K562 (cell line): ENCODE measurements at regions not wholly inside any gene's neighbourhood (a gene's known extent, or its start where the extent isn't known, plus 50 kb on each side); places are given as distances from the start of the nearest gene placed in this dataset.

Source experiments
- ATAC-seq: fragments of 200-7000 bp; cut with Tn5 transposase; 3 replicates; pipeline ENCODE4 v1.9.1; 2020; ENCODE audit warnings: moderate library complexity
- BruUV-seq: library from RNA; stranded (reverse); fragments of 400-500 nt; replicated peaks from 2 replicates; lab custom pipeline; 2021; lab: Mats Ljungman, UMichigan
- CTCF ChIA-PET: fragments of 300-600 bp; formaldehyde crosslinking; extraction: SDS; loops from one replicate; lab custom pipeline; 2021; ENCODE audit warnings: low intra/inter-chr PET ratio; lab: Yijun Ruan, JAX
- POLR2A ChIA-PET: fragments of 300-600, 350-650 bp; sonication (Branson Sonifier 250); formaldehyde crosslinking; extraction: SDS; loops from one replicate; lab custom pipeline; 2021; ENCODE audit warnings: antibody characterized with exemption, inconsistent platforms; lab: Yijun Ruan, JAX
- DNase-seq, 4 experiments: peaks; one replicate each; pipeline versions ENCODE4 v3.0.0 to v3.0.0-alpha.2; 2011 to 2018; ENCODE audit warnings: low spot score in 3 of 4, mixed read lengths in 3 of 4; ENCODE audit errors: extremely low read depth in 1 of 4
- FAIRE-seq: peaks from 2 replicates; lab custom pipeline; 2011; peaks lifted over from hg19 to GRCh38; lab: Jason Lieb, UNC
- H2AFZ ChIP-seq: 2 replicates; pipeline ENCODE4 v1.6.0; 2011; ENCODE audit warnings: low read depth, low read length, control low read depth, inconsistent platforms
- H3K27ac ChIP-seq: fragments of 200-600 bp; 3 replicates; pipeline ENCODE4 v1.8.0; 2011; ENCODE audit warnings: low read depth, mild to moderate bottlenecking, control low read depth, inconsistent platforms, low read length, moderate library complexity, mixed read lengths; ENCODE audit errors: extremely low read depth
- H3K27me3 ChIP-seq, 2 experiments: fragments of 300-600 bp in 1 of 2; 2 replicates in 1 of 2; 3 replicates in 1 of 2; pipeline versions ENCODE4 v1.6.0 to v1.8.0; 2011; ENCODE audit warnings: inconsistent platforms in 2 of 2, low read length in 2 of 2, mild to moderate bottlenecking in 1 of 2, mixed read lengths in 1 of 2, moderate library complexity in 1 of 2; ENCODE audit not compliant: control insufficient read depth in 2 of 2, insufficient read depth in 2 of 2
- H3K36me3 ChIP-seq: fragments of 300-600 bp; 3 replicates; pipeline ENCODE4 v1.8.0; 2011; ENCODE audit warnings: mild to moderate bottlenecking, low read length, inconsistent platforms; ENCODE audit not compliant: control insufficient read depth, insufficient read depth
- H3K4me1 ChIP-seq, 2 experiments: fragments of 200-600 bp in 1 of 2; replicated peaks in 1 of 2; 2 replicates in 1 of 2; 3 replicates in 1 of 2; pipeline versions ENCODE4 v1.5.1 to v1.8.0; 2011; ENCODE audit warnings: inconsistent platforms in 2 of 2, low read length in 2 of 2, mild to moderate bottlenecking in 1 of 2, mixed read lengths in 1 of 2, moderate library complexity in 1 of 2; ENCODE audit not compliant: control insufficient read depth in 2 of 2, insufficient read depth in 2 of 2
- H3K4me2 ChIP-seq: 2 replicates; pipeline ENCODE4 v1.6.1; 2011; ENCODE audit warnings: low read length, control low read depth, inconsistent platforms, mixed read lengths; ENCODE audit not compliant: insufficient read depth
- H3K4me3 ChIP-seq: fragments of 200-600 bp; sonication (generic), shearing (Covaris generic); 2 replicates; pipeline ENCODE4 v1.5.1; 2016; ENCODE audit warnings: control low read depth, inconsistent platforms
- H3K79me2 ChIP-seq: fragments of 200-600 bp; 3 replicates; pipeline ENCODE4 v1.8.0; 2011; ENCODE audit warnings: low read length, inconsistent platforms; ENCODE audit not compliant: control insufficient read depth, insufficient read depth
- H3K9ac ChIP-seq, 2 experiments: 2 replicates each; pipeline versions ENCODE4 v1.6.0 to v1.6.1; 2011; ENCODE audit warnings: low read depth in 2 of 2, low read length in 2 of 2, control low read depth in 1 of 2, inconsistent platforms in 1 of 2, mild to moderate bottlenecking in 1 of 2, mixed read lengths in 1 of 2; ENCODE audit not compliant: insufficient read depth in 1 of 2
- H3K9me1 ChIP-seq: one replicate; pipeline ENCODE4 v1.6.0; 2011; ENCODE audit warnings: inconsistent platforms, mild to moderate bottlenecking, low read length, moderate library complexity; ENCODE audit not compliant: control insufficient read depth, insufficient read depth
- H3K9me3 ChIP-seq: replicated peaks from 2 replicates; pipeline ENCODE4 v1.5.1; 2011; ENCODE audit warnings: low read depth, low read length, inconsistent platforms; ENCODE audit not compliant: control insufficient read depth, insufficient read depth
- H4K20me1 ChIP-seq: replicated peaks from 2 replicates; pipeline ENCODE4 v1.6.1; 2011; ENCODE audit warnings: low read length, inconsistent platforms, mixed read lengths; ENCODE audit not compliant: control insufficient read depth, insufficient read depth
- CREB5 ChIP-seq: fragments of 250-450 bp; sonication (Bioruptor Pico); IDR thresholded peaks from 2 replicates; pipeline ENCODE4 v1.5.0; 2020; ENCODE audit warnings: mild to moderate bottlenecking
- HEY1 ChIP-seq: fragments of 250-450 bp; sonication (Bioruptor Pico); IDR thresholded peaks from 2 replicates; pipeline ENCODE4 v1.5.0; 2020; ENCODE audit warnings: mild to moderate bottlenecking, moderate library complexity, borderline replicate concordance
- NBN ChIP-seq: fragments of 450-650 bp; IDR thresholded peaks from 2 replicates; pipeline ENCODE4 v1.6.1; 2016; ENCODE audit warnings: low read depth, mild to moderate bottlenecking
- NCOA4 ChIP-seq: fragments of 450-650 bp; IDR thresholded peaks from 2 replicates; pipeline ENCODE4 v1.6.1; 2018; ENCODE audit warnings: mild to moderate bottlenecking; ENCODE audit not compliant: partially characterized antibody
- NFE2L1 ChIP-seq: fragments of 450-650 bp; IDR thresholded peaks from 2 replicates; pipeline ENCODE4 v1.6.1; 2016; ENCODE audit warnings: missing genetic modification characterization, low read depth, mild to moderate bottlenecking, missing compliant biosample characterization, moderate library complexity, borderline replicate concordance
- RFX1 ChIP-seq: fragments of 450-650 bp; IDR thresholded peaks from 2 replicates; pipeline ENCODE4 v1.6.1; 2016; ENCODE audit warnings: mild to moderate bottlenecking, moderate library complexity
- SAP30 ChIP-seq: fragments of 200-600 bp; sonication (generic); IDR thresholded peaks from 2 replicates; pipeline ENCODE4 v1.6.1; 2012; ENCODE audit warnings: borderline replicate concordance, low read depth, mild to moderate bottlenecking, moderate library complexity, low read length, control low read depth, inconsistent platforms; ENCODE audit not compliant: insufficient read depth, poor library complexity, severe bottlenecking
- SMARCC2 ChIP-seq: fragments of 450-650 bp; IDR thresholded peaks from 2 replicates; pipeline ENCODE4 v1.6.1; 2017; ENCODE audit warnings: antibody characterized with exemption, moderate library complexity, mild to moderate bottlenecking, low read depth
- STAT6 ChIP-seq: sonication (generic); formaldehyde crosslinking; IDR thresholded peaks from 2 replicates; pipeline ENCODE4 v1.8.1; 2023; ENCODE audit warnings: mild to moderate bottlenecking, missing genetic modification reagents
- TAL1 ChIP-seq: fragments of 450-650 bp; IDR thresholded peaks from 2 replicates; pipeline ENCODE4 v1.6.1; 2016; ENCODE audit warnings: mild to moderate bottlenecking
- ZKSCAN8 ChIP-seq: fragments of 200-800 bp; sonication (Bioruptor generic); IDR thresholded peaks from 2 replicates; pipeline ENCODE4 v1.6.1; 2016; ENCODE audit warnings: missing genetic modification characterization, missing compliant biosample characterization
- ZNF347 ChIP-seq: fragments of 450-650 bp; formaldehyde crosslinking; IDR thresholded peaks from 2 replicates; pipeline ENCODE4 v1.4.0; 2020; ENCODE audit warnings: low read depth, mild to moderate bottlenecking, moderate library complexity
- ZZZ3 ChIP-seq: fragments of 450-650 bp; IDR thresholded peaks from 2 replicates; pipeline ENCODE4 v1.6.1; 2016; ENCODE audit warnings: antibody characterized with exemption, mild to moderate bottlenecking, moderate library complexity
- WGBS: fragments of 100-300 bp; shearing (Covaris generic); methylation state at CpG from one replicate; pipeline ENCODE4 v1.1.6; 2016; ENCODE audit warnings: low coverage, mixed read lengths; ENCODE audit not compliant: insufficient coverage; ENCODE audit errors: missing lambda C conversion rate; 5-methylcytosine and 5-hydroxymethylcytosine counted together
- in situ Hi-C: fragments of 300-500 bp; cut with MboI; formaldehyde crosslinking; loops from 4 replicates; pipeline ENCODE4 v1.15.0; 2018; ENCODE audit warnings: inconsistent platforms, mixed read lengths
- intact Hi-C: fragments of 100-400 bp; cut with micrococcal nuclease; formaldehyde crosslinking; loops from 2 replicates; pipeline ENCODE4 v1.14.2; 2022
- TF ChIP-seq, protein P1 (sequence below): fragments of 450-650 bp; formaldehyde crosslinking; IDR thresholded peaks from 2 replicates; pipeline ENCODE4 v1.4.0; 2020; ENCODE audit warnings: mild to moderate bottlenecking

DNA sequence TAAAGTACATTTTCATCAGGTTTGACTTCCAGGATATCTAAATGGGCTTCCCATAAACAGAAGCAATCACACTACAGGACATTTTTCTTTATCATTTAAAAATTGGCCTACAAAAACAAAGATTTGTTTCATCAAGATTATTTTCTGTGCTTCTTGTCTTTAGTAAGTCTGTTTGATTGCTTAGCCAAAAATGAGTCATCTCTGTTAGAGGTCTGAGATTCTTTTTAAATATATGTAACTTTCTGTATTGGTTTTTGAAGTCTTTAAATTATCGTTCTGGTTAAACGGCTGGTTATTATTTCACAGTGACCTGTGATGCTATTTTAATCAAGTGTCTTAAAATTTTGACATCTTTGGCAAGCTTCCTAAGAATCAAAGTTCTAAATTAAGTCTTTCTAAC, 62.7 kb downstream of the SLITRK1 start:
- no peaks in the 10 kb centered on the region for H3K4me1 ChIP-seq
- ChIA-PET POLR2A (no interaction called here), CTCF (no interaction called here)
- BruUV-seq = no TSS peak
- no peak overlapping the region for H2AFZ ChIP-seq
- no peaks in the 10 kb centered on the region for H3K79me2 ChIP-seq
- H3K27ac ChIP-seq = no peak overlapping the region
- ATAC-seq (no peak), FAIRE-seq (no peak), DNase-seq (no peak)
- H3K9ac ChIP-seq = no peak overlapping the region
- WGBS = 8% methylated on average over 2 of the region's 2 CpGs
- H4K20me1 ChIP-seq = no peaks in the 10 kb centered on the region
- no peak overlapping the region for H3K4me2 ChIP-seq
- in situ Hi-C loops = no loop called here
- H3K9me3 ChIP-seq = no peaks in the 10 kb centered on the region
- no peaks in the 10 kb centered on the region for H3K9me1 ChIP-seq
- no peaks in the 10 kb centered on the region for H3K36me3 ChIP-seq
- intact Hi-C loops = no loop called here
- H3K27me3 ChIP-seq = no peaks in the 10 kb centered on the region
- H3K4me3 ChIP-seq = no peak overlapping the region
- no peak for TF ChIP-seq SAP30
- TF ChIP-seq NFE2L1 (tag) = no peak
- no peak for TF ChIP-seq ZNF347
- no peak for TF ChIP-seq SMARCC2
- no peak for TF ChIP-seq ZKSCAN8 (CRISPR knock-in tag)
- TF ChIP-seq, protein P1, sequence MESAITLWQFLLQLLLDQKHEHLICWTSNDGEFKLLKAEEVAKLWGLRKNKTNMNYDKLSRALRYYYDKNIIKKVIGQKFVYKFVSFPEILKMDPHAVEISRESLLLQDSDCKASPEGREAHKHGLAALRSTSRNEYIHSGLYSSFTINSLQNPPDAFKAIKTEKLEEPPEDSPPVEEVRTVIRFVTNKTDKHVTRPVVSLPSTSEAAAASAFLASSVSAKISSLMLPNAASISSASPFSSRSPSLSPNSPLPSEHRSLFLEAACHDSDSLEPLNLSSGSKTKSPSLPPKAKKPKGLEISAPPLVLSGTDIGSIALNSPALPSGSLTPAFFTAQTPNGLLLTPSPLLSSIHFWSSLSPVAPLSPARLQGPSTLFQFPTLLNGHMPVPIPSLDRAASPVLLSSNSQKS = no peak
- no peak for TF ChIP-seq NBN
- TF ChIP-seq TAL1 = no peak
- TF ChIP-seq NCOA4 = no peak
- no peak for TF ChIP-seq ZZZ3
- TF ChIP-seq STAT6 (CRISPR knock-in tag) = no peak
- TF ChIP-seq RFX1 = no peak
- TF ChIP-seq HEY1 (CRISPR knock-in tag) = no peak
- TF ChIP-seq CREB5 (CRISPR knock-in tag) = no peak
